RWPE2 (cell line): ENCODE measurements at regions not wholly inside any gene's neighbourhood (a gene's known extent, or its start where the extent isn't known, plus 50 kb on each side); places are given as distances from the start of the nearest gene placed in this dataset.

ENCODE experiments used
- ATAC-seq: fragments of 200-7000 bp; cut with Tn5 transposase; 3 replicates; pipeline ENCODE4 v1.9.1; 2021; ENCODE audit warnings: low read depth
- DNase-seq: peaks from one replicate; pipeline ENCODE4 v3.0.0-alpha.2; 2020; ENCODE audit warnings: low spot score
- H3K27ac ChIP-seq: fragments of 450-650 bp; 2 replicates; pipeline ENCODE4 v1.5.1; 2017; ENCODE audit warnings: mild to moderate bottlenecking; ENCODE audit not compliant: poor library complexity, severe bottlenecking
- H3K27me3 ChIP-seq: fragments of 250-450 bp; sonication (Bioruptor Pico); 2 replicates; pipeline ENCODE4 v1.5.1; 2021; ENCODE audit warnings: mild to moderate bottlenecking, moderate library complexity; ENCODE audit not compliant: insufficient read depth, poor library complexity, severe bottlenecking
- H3K36me3 ChIP-seq: fragments of 250-450 bp; sonication (Bioruptor Pico); 2 replicates; pipeline ENCODE4 v1.5.1; 2020; ENCODE audit warnings: low read depth, mild to moderate bottlenecking, moderate library complexity
- H3K4me1 ChIP-seq: fragments of 250-450 bp; sonication (Bioruptor Pico); 2 replicates; pipeline ENCODE4 v1.5.1; 2021; ENCODE audit warnings: mild to moderate bottlenecking, moderate library complexity; ENCODE audit not compliant: insufficient read depth, poor library complexity, severe bottlenecking
- H3K4me3 ChIP-seq: fragments of 250-450 bp; sonication (Bioruptor Pico); 2 replicates; pipeline ENCODE4 v1.5.1; 2021; ENCODE audit warnings: mild to moderate bottlenecking, moderate library complexity; ENCODE audit not compliant: severe bottlenecking
- H3K9me3 ChIP-seq: fragments of 250-450 bp; sonication (Bioruptor Pico); 2 replicates; pipeline ENCODE4 v1.5.1; 2021; ENCODE audit warnings: mild to moderate bottlenecking, moderate library complexity; ENCODE audit not compliant: severe bottlenecking
- TF ChIP-seq, protein P1 (sequence below): fragments of 450-650 bp; IDR thresholded peaks from one replicate; pipeline ENCODE4 v1.5.1; 2017; ENCODE audit warnings: mild to moderate bottlenecking, moderate library complexity; ENCODE audit not compliant: poor library complexity, severe bottlenecking

- TF ChIP-seq, protein P1, sequence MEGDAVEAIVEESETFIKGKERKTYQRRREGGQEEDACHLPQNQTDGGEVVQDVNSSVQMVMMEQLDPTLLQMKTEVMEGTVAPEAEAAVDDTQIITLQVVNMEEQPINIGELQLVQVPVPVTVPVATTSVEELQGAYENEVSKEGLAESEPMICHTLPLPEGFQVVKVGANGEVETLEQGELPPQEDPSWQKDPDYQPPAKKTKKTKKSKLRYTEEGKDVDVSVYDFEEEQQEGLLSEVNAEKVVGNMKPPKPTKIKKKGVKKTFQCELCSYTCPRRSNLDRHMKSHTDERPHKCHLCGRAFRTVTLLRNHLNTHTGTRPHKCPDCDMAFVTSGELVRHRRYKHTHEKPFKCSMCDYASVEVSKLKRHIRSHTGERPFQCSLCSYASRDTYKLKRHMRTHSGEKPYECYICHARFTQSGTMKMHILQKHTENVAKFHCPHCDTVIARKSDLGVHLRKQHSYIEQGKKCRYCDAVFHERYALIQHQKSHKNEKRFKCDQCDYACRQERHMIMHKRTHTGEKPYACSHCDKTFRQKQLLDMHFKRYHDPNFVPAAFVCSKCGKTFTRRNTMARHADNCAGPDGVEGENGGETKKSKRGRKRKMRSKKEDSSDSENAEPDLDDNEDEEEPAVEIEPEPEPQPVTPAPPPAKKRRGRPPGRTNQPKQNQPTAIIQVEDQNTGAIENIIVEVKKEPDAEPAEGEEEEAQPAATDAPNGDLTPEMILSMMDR, result no peak
- H3K27me3 ChIP-seq, result no peaks in the 10 kb centered on the region
- H3K9me3 ChIP-seq, result no peaks in the 10 kb centered on the region
- H3K36me3 ChIP-seq, result no peaks in the 10 kb centered on the region
- H3K27ac ChIP-seq, result no peak overlapping the region
- no peaks in the 10 kb centered on the region for H3K4me1 ChIP-seq
- no peak for DNase-seq
- no peak overlapping the region for H3K4me3 ChIP-seq
- ATAC-seq, result 0 out of 3 replicates have a peak, but pooled peaks have one; percentile 19
Measured at GRCh38 chr10:55065185-55065584, 264.2 kb upstream of the PCDH15 start.

GRCh38 chr10:55063811-55064210 lies 262.8 kb upstream of the PCDH15 start:
- TF ChIP-seq, protein P1, result no peak
- Histone ChIP-seq H3K36me3 (no peaks in the 10 kb centered on the region), H3K4me3 (no peak overlapping the region), H3K27ac (no peak overlapping the region), H3K4me1 (no peaks in the 10 kb centered on the region), H3K9me3 (no peaks in the 10 kb centered on the region), H3K27me3 (no peaks in the 10 kb centered on the region)
- no peak for DNase-seq
- no peak for ATAC-seq

DNA sequence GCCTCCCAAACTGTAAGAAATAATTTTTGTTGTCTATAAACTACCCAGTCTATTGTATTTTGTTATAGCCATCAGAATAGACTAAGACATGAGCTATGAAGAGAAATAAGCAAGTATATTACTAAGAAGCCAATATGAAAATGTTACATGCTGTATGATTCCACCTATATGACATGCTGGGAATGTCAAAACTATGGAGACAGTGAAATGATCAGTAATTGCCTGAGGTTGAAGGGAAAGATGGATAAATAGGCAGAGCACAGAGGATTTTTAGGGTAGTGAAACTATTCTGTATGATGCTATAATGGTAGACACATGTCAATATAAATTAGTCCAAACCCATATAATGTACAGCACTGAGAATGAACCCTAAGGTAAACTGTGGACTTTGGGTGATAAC lies 261.3 kb upstream of the PCDH15 start:
- ATAC-seq (no peak), DNase-seq (no peak)
- TF ChIP-seq, protein P1, result no peak
- H3K27me3 ChIP-seq, result no peaks in the 10 kb centered on the region
- no peaks in the 10 kb centered on the region for H3K4me1 ChIP-seq
- H3K9me3 ChIP-seq, result no peaks in the 10 kb centered on the region
- H3K27ac ChIP-seq, result no peak overlapping the region
- H3K36me3 ChIP-seq, result no peaks in the 10 kb centered on the region
- H3K4me3 ChIP-seq, result no peak overlapping the region

- DNase-seq (no peak), ATAC-seq (no peak)
- no peak overlapping the region for H3K27ac ChIP-seq
- H3K36me3 ChIP-seq, result no peaks in the 10 kb centered on the region
- H3K4me3 ChIP-seq, result no peak overlapping the region
- no peaks in the 10 kb centered on the region for H3K27me3 ChIP-seq
- H3K9me3 ChIP-seq, result no peaks in the 10 kb centered on the region
- TF ChIP-seq, protein P1, result no peak
- H3K4me1 ChIP-seq, result no peaks in the 10 kb centered on the region
Measured at GRCh38 chr10:55058800-55059199, 257.8 kb upstream of the PCDH15 start.

DNA sequence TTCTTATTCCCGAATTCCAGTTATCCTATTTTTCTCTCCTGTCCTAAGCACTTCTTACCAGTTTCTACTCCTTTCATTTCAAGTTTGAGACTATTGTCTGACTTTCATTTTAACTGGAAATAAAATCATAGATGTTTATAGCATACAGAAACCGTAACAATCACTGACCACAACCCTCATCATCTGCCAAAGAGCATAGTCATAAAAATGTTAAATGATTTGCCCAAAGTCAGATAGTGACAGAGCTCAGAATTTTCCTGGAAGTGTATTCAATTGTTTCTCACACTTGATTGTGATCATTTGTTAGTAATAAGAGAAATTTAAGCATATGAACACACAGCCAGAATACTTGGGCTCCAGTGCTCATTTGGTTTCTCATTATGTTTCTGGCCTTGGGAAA lies 250.5 kb upstream of the PCDH15 start:
- no peaks in the 10 kb centered on the region for H3K9me3 ChIP-seq
- no peak for ATAC-seq
- no peak for DNase-seq
- H3K4me3 ChIP-seq, result no peak overlapping the region
- TF ChIP-seq, protein P1, result no peak
- no peaks in the 10 kb centered on the region for H3K27me3 ChIP-seq
- H3K4me1 ChIP-seq, result no peaks in the 10 kb centered on the region
- H3K27ac ChIP-seq, result no peak overlapping the region
- H3K36me3 ChIP-seq, result no peaks in the 10 kb centered on the region
